ENCODE measurements at regions not wholly inside any gene's neighbourhood (a gene's known extent, or its start where the extent isn't known, plus 50 kb on each side); places are given as distances from the start of the nearest gene placed in this dataset.

- no TSS peak for BruUV-seq (replicated peaks)
- ATAC-seq, result no peak
- ChIA-PET RAD21 (ENCODE audit: low non-redundant PET in 1 of 2, low total read pairs in 2 of 2, uncharacterized antibody in 2 of 2, unreplicated experiment in 2 of 2) (no interaction called here), CTCF (no interaction called here), POLR2A (no interaction called here)
- Histone ChIP-seq H3K9me2 (ENCODE audit: insufficient read depth) (no peaks in the 10 kb centered on the region), H2AFZ (ENCODE audit: low read depth, low read length, poor library complexity, severe bottlenecking) (no peak overlapping the region), H3K27me3 (ENCODE audit: insufficient read depth, low read length) (no peaks in the 10 kb centered on the region), H4K20me1 (ENCODE audit: insufficient read depth) (no peaks in the 10 kb centered on the region), H3K79me2 (ENCODE audit: insufficient read depth, low read length) (no peaks in the 10 kb centered on the region), H3K27ac (ENCODE audit: low read depth, low read length) (no peak overlapping the region), H3K36me3 (ENCODE audit: control insufficient read depth in 1 of 2, insufficient read depth in 2 of 2, low read length in 2 of 2) (no peaks in the 10 kb centered on the region), H3K4me2 (ENCODE audit: low read length) (no peak overlapping the region), H3K4me1 (ENCODE audit: control insufficient read depth in 1 of 2, insufficient read depth in 2 of 2, low read length in 2 of 2) (no peaks in the 10 kb centered on the region), H3K4me3 (replicated peaks in 1 of 2; ENCODE audit: low read depth in 1 of 2, low read length in 2 of 2) (no peak overlapping the region), H3K9me3 (ENCODE audit: control insufficient read depth in 1 of 2, insufficient read depth in 1 of 2, low read depth in 1 of 2, low read length in 2 of 2) (no peaks in the 10 kb centered on the region), H3K9ac (ENCODE audit: low read length) (no peak overlapping the region)
- no peak for DNase-seq (ENCODE audit: low read depth, low spot score)
- intact Hi-C loops (cut with micrococcal nuclease), result no loop called here
- no peak for TF ChIP-seq SIN3A (IDR thresholded peaks at IDR 0.05; ENCODE audit: low read depth)
- TF ChIP-seq JUND (IDR thresholded peaks at IDR 0.05), result no peak
- TF ChIP-seq CTCF (IDR thresholded peaks at IDR 0.05 in 2 of 3, conservative IDR thresholded peaks at IDR 0.05 in 1 of 3; ENCODE audit: borderline replicate concordance in 1 of 3, insufficient read depth in 1 of 3, low read depth in 2 of 3, low read length in 2 of 3), result no peak
- no peak for TF ChIP-seq SRF (IDR thresholded peaks at IDR 0.05; ENCODE audit: low read depth)
- TF ChIP-seq ZFX (IDR thresholded peaks at IDR 0.05), result no peak
- TF ChIP-seq CBX3 (IDR thresholded peaks at IDR 0.05; ENCODE audit: low read depth), result no peak
- no peak for TF ChIP-seq MAX (IDR thresholded peaks at IDR 0.05)
- TF ChIP-seq CEBPB (IDR thresholded peaks at IDR 0.05; ENCODE audit: low read depth), result no peak
- TF ChIP-seq POLR2A (IDR thresholded peaks at IDR 0.05; ENCODE audit: borderline replicate concordance, extremely low read depth, insufficient read depth, insufficient read length), result no peak
- no peak for TF ChIP-seq TCF7L2 (IDR thresholded peaks at IDR 0.05; ENCODE audit: borderline replicate concordance, extremely low read depth, insufficient read depth, insufficient read length)
- TF ChIP-seq SP1 (IDR thresholded peaks at IDR 0.05; ENCODE audit: low read depth), result no peak
- no peak for TF ChIP-seq ZNF274 (IDR thresholded peaks at IDR 0.05; ENCODE audit: low read depth, low read length)
- TF ChIP-seq FOSL1 (IDR thresholded peaks at IDR 0.05; ENCODE audit: low read depth), result no peak
- no peak for TF ChIP-seq RAD21 (IDR thresholded peaks at IDR 0.05; ENCODE audit: low read depth)
- no peak for TF ChIP-seq ZBTB33 (IDR thresholded peaks at IDR 0.05; ENCODE audit: extremely low read depth, insufficient replicate concordance, low read length)
- no peak for TF ChIP-seq POLR2AphosphoS5 (IDR thresholded peaks at IDR 0.05; ENCODE audit: low read depth, low read length)
- no peak for TF ChIP-seq ATF3 (IDR thresholded peaks at IDR 0.05)
- TF ChIP-seq YY1 (IDR thresholded peaks at IDR 0.05; ENCODE audit: extremely low read depth, insufficient replicate concordance, low read depth, low read length), result no peak
- TF ChIP-seq, protein P1, sequence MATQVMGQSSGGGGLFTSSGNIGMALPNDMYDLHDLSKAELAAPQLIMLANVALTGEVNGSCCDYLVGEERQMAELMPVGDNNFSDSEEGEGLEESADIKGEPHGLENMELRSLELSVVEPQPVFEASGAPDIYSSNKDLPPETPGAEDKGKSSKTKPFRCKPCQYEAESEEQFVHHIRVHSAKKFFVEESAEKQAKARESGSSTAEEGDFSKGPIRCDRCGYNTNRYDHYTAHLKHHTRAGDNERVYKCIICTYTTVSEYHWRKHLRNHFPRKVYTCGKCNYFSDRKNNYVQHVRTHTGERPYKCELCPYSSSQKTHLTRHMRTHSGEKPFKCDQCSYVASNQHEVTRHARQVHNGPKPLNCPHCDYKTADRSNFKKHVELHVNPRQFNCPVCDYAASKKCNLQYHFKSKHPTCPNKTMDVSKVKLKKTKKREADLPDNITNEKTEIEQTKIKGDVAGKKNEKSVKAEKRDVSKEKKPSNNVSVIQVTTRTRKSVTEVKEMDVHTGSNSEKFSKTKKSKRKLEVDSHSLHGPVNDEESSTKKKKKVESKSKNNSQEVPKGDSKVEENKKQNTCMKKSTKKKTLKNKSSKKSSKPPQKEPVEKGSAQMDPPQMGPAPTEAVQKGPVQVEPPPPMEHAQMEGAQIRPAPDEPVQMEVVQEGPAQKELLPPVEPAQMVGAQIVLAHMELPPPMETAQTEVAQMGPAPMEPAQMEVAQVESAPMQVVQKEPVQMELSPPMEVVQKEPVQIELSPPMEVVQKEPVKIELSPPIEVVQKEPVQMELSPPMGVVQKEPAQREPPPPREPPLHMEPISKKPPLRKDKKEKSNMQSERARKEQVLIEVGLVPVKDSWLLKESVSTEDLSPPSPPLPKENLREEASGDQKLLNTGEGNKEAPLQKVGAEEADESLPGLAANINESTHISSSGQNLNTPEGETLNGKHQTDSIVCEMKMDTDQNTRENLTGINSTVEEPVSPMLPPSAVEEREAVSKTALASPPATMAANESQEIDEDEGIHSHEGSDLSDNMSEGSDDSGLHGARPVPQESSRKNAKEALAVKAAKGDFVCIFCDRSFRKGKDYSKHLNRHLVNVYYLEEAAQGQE (IDR thresholded peaks at IDR 0.05; ENCODE audit: low read depth), result no peak
These were observed 228.4 kb upstream of the MMADHC start for GRCh38 chr2:149815941-149816340.
